ENCODE measurements at regions not wholly inside any gene's neighbourhood (a gene's known extent, or its start where the extent isn't known, plus 50 kb on each side); places are given as distances from the start of the nearest gene placed in this dataset.

- TF ChIP-seq EZH2phosphoT487 (IDR thresholded peaks at IDR 0.05; ENCODE audit: unreplicated experiment) (no peak), REST (IDR thresholded peaks at IDR 0.05; ENCODE audit: unreplicated experiment) (peak; percentile 70), EZH2 (IDR thresholded peaks at IDR 0.05; ENCODE audit: low read depth, unreplicated experiment) (no peak), ZNF331 (CRISPR knock-in tag; IDR thresholded peaks at IDR 0.05; ENCODE audit: low read depth) (no peak)
- TF ChIP-seq, protein P1, sequence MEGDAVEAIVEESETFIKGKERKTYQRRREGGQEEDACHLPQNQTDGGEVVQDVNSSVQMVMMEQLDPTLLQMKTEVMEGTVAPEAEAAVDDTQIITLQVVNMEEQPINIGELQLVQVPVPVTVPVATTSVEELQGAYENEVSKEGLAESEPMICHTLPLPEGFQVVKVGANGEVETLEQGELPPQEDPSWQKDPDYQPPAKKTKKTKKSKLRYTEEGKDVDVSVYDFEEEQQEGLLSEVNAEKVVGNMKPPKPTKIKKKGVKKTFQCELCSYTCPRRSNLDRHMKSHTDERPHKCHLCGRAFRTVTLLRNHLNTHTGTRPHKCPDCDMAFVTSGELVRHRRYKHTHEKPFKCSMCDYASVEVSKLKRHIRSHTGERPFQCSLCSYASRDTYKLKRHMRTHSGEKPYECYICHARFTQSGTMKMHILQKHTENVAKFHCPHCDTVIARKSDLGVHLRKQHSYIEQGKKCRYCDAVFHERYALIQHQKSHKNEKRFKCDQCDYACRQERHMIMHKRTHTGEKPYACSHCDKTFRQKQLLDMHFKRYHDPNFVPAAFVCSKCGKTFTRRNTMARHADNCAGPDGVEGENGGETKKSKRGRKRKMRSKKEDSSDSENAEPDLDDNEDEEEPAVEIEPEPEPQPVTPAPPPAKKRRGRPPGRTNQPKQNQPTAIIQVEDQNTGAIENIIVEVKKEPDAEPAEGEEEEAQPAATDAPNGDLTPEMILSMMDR (conservative IDR thresholded peaks at IDR 0.05; ENCODE audit: low read depth in 2 of 2): 0 out of 4 replicates have a peak, but pooled peaks of 1 of the 2 experiments have one; percentile 6
- H2AFZ ChIP-seq: no peak overlapping the region
- no peak overlapping the region for H3K4me3 ChIP-seq
- peaks cover 10% of the 10 kb centered on the region for H3K9me2 ChIP-seq (ENCODE audit: insufficient read depth)
- Mint-ChIP-seq H3K27ac (no peak overlapping the region), H3K27me3 (ENCODE audit: insufficient read depth, low read depth, poor library complexity) (peaks cover 13% of the 10 kb centered on the region), H3K4me3 (no peak overlapping the region), H3K9me3 (peaks cover 24% of the 10 kb centered on the region), H3K4me1 (peaks cover 11% of the 10 kb centered on the region), H3K36me3 (ENCODE audit: low read depth) (peaks cover 7% of the 10 kb centered on the region)
- no peaks in the 10 kb centered on the region for H3F3A ChIP-seq (replicated peaks; ENCODE audit: low read depth)
- H4K20me1 ChIP-seq (replicated peaks; ENCODE audit: insufficient read depth): no peaks in the 10 kb centered on the region
- H3K4me1 ChIP-seq (ENCODE audit: insufficient read depth): no peaks in the 10 kb centered on the region; the same call in 1 of the 2 replicates
- H3K4me2 ChIP-seq: 0 out of 2 replicates have a peak overlapping the region, but pooled peaks have one; percentile 26
- no peaks in the 10 kb centered on the region for H3K27me3 ChIP-seq (ENCODE audit: insufficient read depth)
- H3K36me3 ChIP-seq (ENCODE audit: insufficient read depth): 0 out of 2 replicates have a peak, but pooled peaks cover 4% of the 10 kb centered on the region
- no peak overlapping the region for H3K27ac ChIP-seq (ENCODE audit: low read depth)
- DNase-seq (ENCODE audit: low spot score) (peak; percentile 57), ATAC-seq (peak; percentile 78)
- no peaks in the 10 kb centered on the region for H3K79me2 ChIP-seq (replicated peaks; ENCODE audit: insufficient read depth)
Observed at GRCh38 chr14:104342435-104343293, 204.3 kb downstream of the KIF26A start.

DNA sequence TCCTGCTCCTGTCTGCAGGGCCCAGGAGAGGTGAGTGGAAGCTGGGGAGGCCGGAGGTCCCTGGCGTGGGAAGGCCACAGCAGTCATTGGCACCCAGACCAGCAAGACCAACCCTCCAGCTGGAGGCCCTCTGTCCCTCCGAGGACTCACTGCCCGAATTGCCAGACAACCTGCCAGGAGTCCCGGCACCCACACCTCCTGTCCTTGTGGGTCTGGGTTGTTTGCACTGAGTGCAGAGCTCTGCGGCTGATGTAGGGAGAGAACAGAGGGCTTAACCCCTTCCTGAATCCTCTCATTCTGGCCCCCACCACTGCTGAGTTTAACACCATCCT lies 204.9 kb downstream of the KIF26A start:
- H3K27ac Mint-ChIP-seq: no peak overlapping the region
- H4K20me1 ChIP-seq (replicated peaks; ENCODE audit: insufficient read depth): no peaks in the 10 kb centered on the region
- H3K27me3 ChIP-seq (ENCODE audit: insufficient read depth): no peaks in the 10 kb centered on the region
- peaks cover 12% of the 10 kb centered on the region for H3K27me3 Mint-ChIP-seq (ENCODE audit: insufficient read depth, low read depth, poor library complexity)
- no peak overlapping the region for H3K27ac ChIP-seq (ENCODE audit: low read depth)
- peaks cover 7% of the 10 kb centered on the region for H3K36me3 Mint-ChIP-seq (ENCODE audit: low read depth)
- no peaks in the 10 kb centered on the region; the same call in 1 of the 2 replicates for H3K4me1 ChIP-seq (ENCODE audit: insufficient read depth)
- H3F3A ChIP-seq (replicated peaks; ENCODE audit: low read depth): no peaks in the 10 kb centered on the region
- H3K9me3 Mint-ChIP-seq: peaks cover 22% of the 10 kb centered on the region
- H2AFZ ChIP-seq: no peak overlapping the region
- no peaks in the 10 kb centered on the region for H3K79me2 ChIP-seq (replicated peaks; ENCODE audit: insufficient read depth)
- DNase-seq (ENCODE audit: low spot score): no peak
- H3K4me1 Mint-ChIP-seq: peaks cover 11% of the 10 kb centered on the region
- no peak overlapping the region for H3K4me3 ChIP-seq
- H3K9me2 ChIP-seq (ENCODE audit: insufficient read depth): peaks cover 10% of the 10 kb centered on the region
- no peak overlapping the region for H3K4me2 ChIP-seq
- 0 out of 2 replicates have a peak, but pooled peaks cover 4% of the 10 kb centered on the region for H3K36me3 ChIP-seq (ENCODE audit: insufficient read depth)
- H3K4me3 Mint-ChIP-seq: no peak overlapping the region
- ATAC-seq: no peak
- TF ChIP-seq, protein P1 (conservative IDR thresholded peaks at IDR 0.05; ENCODE audit: low read depth in 2 of 2): no peak
- TF ChIP-seq NANOG (IDR thresholded peaks at IDR 0.05; ENCODE audit: borderline replicate concordance) (no peak), JUNB (IDR thresholded peaks at IDR 0.05; ENCODE audit: unreplicated experiment) (no peak), POLR2AphosphoS5 (IDR thresholded peaks at IDR 0.05; ENCODE audit: low read depth) (no peak)

All from GM23338 (cell line).